ENCODE measurements at regions not wholly inside any gene's neighbourhood (a gene's known extent, or its start where the extent isn't known, plus 50 kb on each side); places are given as distances from the start of the nearest gene placed in this dataset.

DNA sequence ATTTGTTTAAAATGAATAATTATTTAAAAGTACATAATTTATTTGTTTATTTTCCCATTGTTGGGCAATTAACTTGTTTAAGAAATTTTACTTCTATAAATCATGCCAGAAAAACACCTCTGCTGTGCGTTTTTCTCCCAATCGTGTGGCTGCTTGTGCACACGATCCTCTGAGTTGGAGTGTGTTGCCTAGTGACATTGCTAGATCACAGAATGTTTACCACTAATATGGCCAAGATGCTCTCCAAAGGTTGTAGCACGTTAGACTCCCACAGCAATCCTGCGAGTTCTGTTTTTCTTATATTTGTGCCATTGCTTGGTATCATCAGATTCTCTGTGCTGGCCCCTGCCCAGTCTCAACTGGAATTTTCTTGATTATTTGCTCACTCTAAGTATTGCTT, 207.1 kb upstream of the ADCY1 start:
- TF ChIP-seq, protein P1, sequence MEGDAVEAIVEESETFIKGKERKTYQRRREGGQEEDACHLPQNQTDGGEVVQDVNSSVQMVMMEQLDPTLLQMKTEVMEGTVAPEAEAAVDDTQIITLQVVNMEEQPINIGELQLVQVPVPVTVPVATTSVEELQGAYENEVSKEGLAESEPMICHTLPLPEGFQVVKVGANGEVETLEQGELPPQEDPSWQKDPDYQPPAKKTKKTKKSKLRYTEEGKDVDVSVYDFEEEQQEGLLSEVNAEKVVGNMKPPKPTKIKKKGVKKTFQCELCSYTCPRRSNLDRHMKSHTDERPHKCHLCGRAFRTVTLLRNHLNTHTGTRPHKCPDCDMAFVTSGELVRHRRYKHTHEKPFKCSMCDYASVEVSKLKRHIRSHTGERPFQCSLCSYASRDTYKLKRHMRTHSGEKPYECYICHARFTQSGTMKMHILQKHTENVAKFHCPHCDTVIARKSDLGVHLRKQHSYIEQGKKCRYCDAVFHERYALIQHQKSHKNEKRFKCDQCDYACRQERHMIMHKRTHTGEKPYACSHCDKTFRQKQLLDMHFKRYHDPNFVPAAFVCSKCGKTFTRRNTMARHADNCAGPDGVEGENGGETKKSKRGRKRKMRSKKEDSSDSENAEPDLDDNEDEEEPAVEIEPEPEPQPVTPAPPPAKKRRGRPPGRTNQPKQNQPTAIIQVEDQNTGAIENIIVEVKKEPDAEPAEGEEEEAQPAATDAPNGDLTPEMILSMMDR (IDR thresholded peaks at IDR 0.05), result no peak
- TF ChIP-seq POLR2A (IDR thresholded peaks at IDR 0.05) (no peak), POLR2AphosphoS5 (IDR thresholded peaks at IDR 0.05) (no peak)

All from suprapubic skin (tissue), 4 donors.